Esophagus (tissue), 2 donors: ENCODE measurements at regions not wholly inside any gene's neighbourhood (a gene's known extent, or its start where the extent isn't known, plus 50 kb on each side); places are given as distances from the start of the nearest gene placed in this dataset.

Experiments used
- H3K27ac ChIP-seq, 2 donors: one replicate each; pipeline ENCODE4 v1.5.1; 2013; ENCODE audit warnings: low read depth in 2 of 2, mild to moderate bottlenecking in 2 of 2, inconsistent platforms in 1 of 2, low read length in 1 of 2, moderate library complexity in 1 of 2
- H3K27me3 ChIP-seq, 2 donors: one replicate each; pipeline ENCODE4 v1.6.1; 2013; ENCODE audit warnings: low read length in 2 of 2, control low read depth in 1 of 2, mild to moderate bottlenecking in 1 of 2; ENCODE audit not compliant: insufficient read depth in 2 of 2, control insufficient read depth in 1 of 2
- H3K36me3 ChIP-seq, 2 donors: one replicate each; pipeline ENCODE4 v1.6.1; 2013; ENCODE audit warnings: low read length in 1 of 2; ENCODE audit not compliant: control insufficient read depth in 2 of 2, insufficient read depth in 2 of 2
- H3K4me1 ChIP-seq, 2 donors: one replicate each; pipeline ENCODE4 v1.6.1; 2013; ENCODE audit warnings: low read length in 1 of 2; ENCODE audit not compliant: control insufficient read depth in 2 of 2, insufficient read depth in 2 of 2
- H3K4me3 ChIP-seq, 2 donors: one replicate each; pipeline ENCODE4 v1.5.1; 2013; ENCODE audit warnings: low read length in 2 of 2, mild to moderate bottlenecking in 2 of 2, low read depth in 1 of 2, moderate library complexity in 1 of 2
- H3K9me3 ChIP-seq, 2 donors: one replicate each; pipeline ENCODE4 v1.6.1; 2013; ENCODE audit warnings: mild to moderate bottlenecking in 2 of 2, low read depth in 1 of 2, low read length in 1 of 2, moderate library complexity in 1 of 2; ENCODE audit not compliant: control insufficient read depth in 2 of 2, insufficient read depth in 1 of 2
- WGBS, 2 donors: extraction: QIAGEN DNeasy Blood & Tissue Kit; methylation state at CpG; one replicate each; pipeline ENCODE4 v1.1.7; 2013; 5-methylcytosine and 5-hydroxymethylcytosine counted together
- donor health status: healthy with polysubstance abuse.
- donor health status: Bipolar disorder and iron deficiency.

GRCh38 chr1:22218618-22219250 is 75.8 kb upstream of the WNT4 start:
- Histone ChIP-seq H3K27me3 (no peaks in the 10 kb centered on the region), H3K27ac (no peak overlapping the region), H3K4me3 (no peak overlapping the region), H3K9me3 (peaks cover 0 to 5% of the 10 kb centered on the region in 2 donors), H3K4me1 (peaks cover 0 to 4% of the 10 kb centered on the region in 2 donors), H3K36me3 (no peaks in the 10 kb centered on the region)
- 78 to 79% methylated on average over 12 of the region's 12 CpGs for WGBS, 2 donors

GRCh38 chr1:22221233-22221780 is 78.4 kb upstream of the WNT4 start:
- H3K27ac ChIP-seq, result no peak overlapping the region
- H3K4me3 ChIP-seq, result no peak overlapping the region
- WGBS, 2 donors, result 82 to 93% methylated on average over 8 of the region's 8 CpGs
- no peaks in the 10 kb centered on the region for H3K36me3 ChIP-seq
- no peaks in the 10 kb centered on the region for H3K27me3 ChIP-seq
- H3K4me1 ChIP-seq, result peaks cover 0 to 4% of the 10 kb centered on the region in 2 donors
- peaks cover 0 to 5% of the 10 kb centered on the region in 2 donors for H3K9me3 ChIP-seq

DNA sequence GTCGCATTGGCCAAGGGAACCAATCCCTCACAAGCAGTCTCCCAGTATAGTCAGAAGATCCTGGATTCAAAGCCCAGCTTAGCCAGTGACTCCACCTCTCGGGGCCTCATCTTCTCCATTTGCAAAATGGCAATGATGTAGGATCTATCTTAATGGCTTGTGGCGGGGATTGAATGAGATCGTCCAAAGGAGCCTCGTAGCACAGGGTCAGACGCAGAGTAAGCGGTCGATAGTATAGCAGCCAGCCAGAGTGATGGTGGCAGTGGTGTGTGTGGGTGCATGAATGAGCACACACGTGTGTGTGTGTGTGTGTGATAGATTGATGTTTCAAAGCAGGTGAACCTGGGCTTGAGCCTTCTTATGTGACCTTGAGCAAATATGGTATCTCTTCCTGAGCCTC is 79.8 kb upstream of the WNT4 start:
- H3K27me3 ChIP-seq, result no peaks in the 10 kb centered on the region
- 78 to 85% methylated on average over 9 of the region's 9 CpGs for WGBS, 2 donors

DNA sequence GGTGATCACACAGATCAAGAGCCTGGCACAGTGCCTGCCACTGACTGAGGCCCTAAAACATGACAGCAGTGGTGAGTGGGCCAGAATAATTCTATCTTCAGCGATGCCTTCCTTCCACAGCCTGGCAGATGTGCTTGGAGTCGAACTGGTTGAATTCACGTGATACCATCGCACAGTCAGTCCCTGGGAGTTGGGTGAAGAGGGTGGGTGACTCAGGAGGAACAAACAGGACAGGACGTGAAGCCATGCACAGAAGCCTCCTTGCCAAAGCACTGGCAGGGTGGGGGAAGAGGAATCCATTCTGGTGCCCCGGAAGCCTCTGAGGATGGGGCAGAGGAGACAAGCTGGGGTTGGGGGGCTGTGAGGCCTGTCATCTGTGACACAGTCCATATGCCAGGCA is 80.3 kb upstream of the WNT4 start:
- Histone ChIP-seq H3K4me1 (peaks cover 0 to 4% of the 10 kb centered on the region in 2 donors), H3K9me3 (peaks cover 0 to 6% of the 10 kb centered on the region in 2 donors), H3K36me3 (no peaks in the 10 kb centered on the region), H3K27me3 (no peaks in the 10 kb centered on the region), H3K4me3 (no peak overlapping the region), H3K27ac (no peak overlapping the region)
- WGBS, 2 donors, result 80 to 85% methylated on average over 6 of the region's 6 CpGs

More for the DNA sequence above, 79.8 kb upstream of the WNT4 start:
- no peak overlapping the region for H3K27ac ChIP-seq
- no peak overlapping the region for H3K4me3 ChIP-seq
- H3K9me3 ChIP-seq, result peaks cover 0 to 6% of the 10 kb centered on the region in 2 donors
- peaks cover 0 to 4% of the 10 kb centered on the region in 2 donors for H3K4me1 ChIP-seq
- H3K36me3 ChIP-seq, result no peaks in the 10 kb centered on the region

- H3K27me3 ChIP-seq, result no peaks in the 10 kb centered on the region
- 59 to 61% methylated on average over 5 of the region's 5 CpGs for WGBS, 2 donors
- no peak overlapping the region for H3K4me3 ChIP-seq
- H3K4me1 ChIP-seq, result peaks cover 0 to 4% of the 10 kb centered on the region in 2 donors
- no peaks in the 10 kb centered on the region for H3K36me3 ChIP-seq
- H3K27ac ChIP-seq, result no peak overlapping the region
- H3K9me3 ChIP-seq, result peaks cover 0 to 6% of the 10 kb centered on the region in 2 donors
Measured at GRCh38 chr1:22224091-22224490, 81.2 kb upstream of the WNT4 start.

DNA sequence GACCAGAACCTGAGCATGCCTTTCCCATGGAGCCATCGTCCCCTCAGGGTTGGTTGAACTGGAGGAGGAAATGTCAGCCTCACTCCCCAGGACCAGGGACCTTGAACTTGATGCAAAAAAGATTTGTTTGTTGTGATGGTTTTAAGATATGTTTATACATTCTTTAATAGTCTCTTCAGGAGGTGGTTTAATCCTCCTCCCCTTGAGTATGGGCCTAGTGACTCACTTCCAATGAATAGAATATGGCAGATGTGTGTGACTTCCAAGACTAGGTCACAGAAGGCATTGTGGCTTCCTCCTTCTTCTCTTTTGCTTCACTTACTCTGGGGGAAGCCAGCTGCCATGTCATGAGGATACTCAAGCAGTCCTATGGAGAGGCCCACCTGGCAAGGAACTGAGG is 81.7 kb upstream of the WNT4 start:
- WGBS, 2 donors, result 93 to 95% methylated on average over 1 of the region's 1 CpG
- Histone ChIP-seq H3K27me3 (no peaks in the 10 kb centered on the region), H3K4me1 (peaks cover 0 to 4% of the 10 kb centered on the region in 2 donors), H3K36me3 (no peaks in the 10 kb centered on the region), H3K4me3 (no peak overlapping the region), H3K27ac (no peak overlapping the region), H3K9me3 (peaks cover 0 to 6% of the 10 kb centered on the region in 2 donors)

GRCh38 chr1:22225858-22226589 is 83.1 kb upstream of the WNT4 start:
- 63 to 66% methylated on average over 11 of the region's 11 CpGs for WGBS, 2 donors
- H3K27me3 ChIP-seq, result no peaks in the 10 kb centered on the region
- no peak overlapping the region for H3K27ac ChIP-seq
- H3K9me3 ChIP-seq, result peaks cover 0 to 6% of the 10 kb centered on the region in 2 donors
- no peak overlapping the region for H3K4me3 ChIP-seq
- H3K4me1 ChIP-seq, result peaks cover 0 to 7% of the 10 kb centered on the region in 2 donors
- H3K36me3 ChIP-seq, result no peaks in the 10 kb centered on the region

GRCh38 chr1:22228074-22228473 is 85.2 kb upstream of the WNT4 start:
- Histone ChIP-seq H3K27me3 (no peaks in the 10 kb centered on the region), H3K27ac (no peak overlapping the region), H3K36me3 (no peaks in the 10 kb centered on the region), H3K9me3 (peaks cover 0 to 2% of the 10 kb centered on the region in 2 donors), H3K4me1 (peaks cover 0 to 12% of the 10 kb centered on the region in 2 donors), H3K4me3 (no peak overlapping the region)
- WGBS, 2 donors, result 86% methylated on average over 8 of the region's 8 CpGs

GRCh38 chr1:22228505-22228911 is 85.6 kb upstream of the WNT4 start:
- Histone ChIP-seq H3K36me3 (no peaks in the 10 kb centered on the region), H3K27me3 (no peaks in the 10 kb centered on the region), H3K9me3 (peaks cover 0 to 2% of the 10 kb centered on the region in 2 donors), H3K4me1 (peaks cover 0 to 16% of the 10 kb centered on the region in 2 donors), H3K27ac (no peak overlapping the region), H3K4me3 (no peak overlapping the region)
- 36 to 45% methylated on average over 7 of the region's 7 CpGs for WGBS, 2 donors
